HepG2 (cell line): ENCODE measurements at regions not wholly inside any gene's neighbourhood (a gene's known extent, or its start where the extent isn't known, plus 50 kb on each side); places are given as distances from the start of the nearest gene placed in this dataset.
A peak's percentile ranks its signal among the peaks of the same experiment; 100 is the strongest.

Experiments
- AKAP8 ChIP-seq: sonication (generic); formaldehyde crosslinking; IDR thresholded peaks from 2 replicates; pipeline ENCODE4 v1.5.1; 2020; ENCODE audit warnings: mild to moderate bottlenecking, missing genetic modification reagents
- GATA4 ChIP-seq: sonication (generic); IDR thresholded peaks from 2 replicates; pipeline ENCODE4 v1.6.1; 2016; ENCODE audit warnings: antibody characterized with exemption, low read depth, borderline replicate concordance
- HOXA7 ChIP-seq: sonication (generic); formaldehyde crosslinking; IDR thresholded peaks from 2 replicates; pipeline ENCODE4 v1.8.1; 2022; ENCODE audit warnings: mild to moderate bottlenecking, missing genetic modification reagents, moderate library complexity
- KLF12 ChIP-seq: sonication (generic); formaldehyde crosslinking; IDR thresholded peaks from 2 replicates; pipeline ENCODE4 v1.4.0; 2020; ENCODE audit warnings: missing genetic modification reagents, borderline replicate concordance
- MEF2D ChIP-seq: sonication (generic); formaldehyde crosslinking; IDR thresholded peaks from 2 replicates; pipeline ENCODE4 v1.5.1; 2020; ENCODE audit warnings: mild to moderate bottlenecking, missing genetic modification reagents
- SALL1 ChIP-seq: sonication (generic); formaldehyde crosslinking; IDR thresholded peaks from 2 replicates; pipeline ENCODE4 v1.8.0; 2022; ENCODE audit warnings: mild to moderate bottlenecking, missing genetic modification reagents
- SPEN ChIP-seq: sonication (generic); formaldehyde crosslinking; IDR thresholded peaks from 2 replicates; pipeline ENCODE4 v1.5.1; 2020; ENCODE audit warnings: low read depth, mild to moderate bottlenecking, missing genetic modification reagents
- TEAD3 ChIP-seq: optimal IDR thresholded peaks from 2 replicates; pipeline ENCODE3; 2016; ENCODE audit warnings: borderline replicate concordance
- ZBTB3 ChIP-seq: sonication (generic); formaldehyde crosslinking; IDR thresholded peaks from 2 replicates; pipeline ENCODE4 v1.4.0; 2020; ENCODE audit warnings: low read depth, mild to moderate bottlenecking, moderate library complexity, missing genetic modification reagents, borderline replicate concordance
- ZBTB42 ChIP-seq: sonication (generic); formaldehyde crosslinking; IDR thresholded peaks from 2 replicates; pipeline ENCODE4 v1.5.0; 2020; ENCODE audit warnings: mild to moderate bottlenecking, missing genetic modification reagents
- ZNF274 ChIP-seq: sonication (generic); formaldehyde crosslinking; IDR thresholded peaks from 2 replicates; pipeline ENCODE4 v1.5.1; 2020; ENCODE audit warnings: mild to moderate bottlenecking, missing genetic modification reagents
- ZNF772 ChIP-seq: sonication (generic); formaldehyde crosslinking; IDR thresholded peaks from 2 replicates; pipeline ENCODE4 v1.5.0; 2020; ENCODE audit warnings: mild to moderate bottlenecking, missing genetic modification reagents
- ZSCAN25 ChIP-seq: sonication (generic); formaldehyde crosslinking; IDR thresholded peaks from 2 replicates; pipeline ENCODE4 v1.8.0; 2022; ENCODE audit warnings: mild to moderate bottlenecking, missing genetic modification reagents
- TF ChIP-seq, protein P1 (sequence below): sonication (generic); formaldehyde crosslinking; conservative IDR thresholded peaks from 2 replicates; pipeline ENCODE4 v1.8.0; 2022; ENCODE audit warnings: mild to moderate bottlenecking, moderate library complexity, missing genetic modification reagents
- TF ChIP-seq, protein P2 (sequence below): sonication (generic); formaldehyde crosslinking; IDR thresholded peaks from 2 replicates; pipeline ENCODE4 v1.8.0; 2022; ENCODE audit warnings: mild to moderate bottlenecking, missing genetic modification reagents
- TF ChIP-seq, protein P3 (sequence below): IDR thresholded peaks from 2 replicates; pipeline ENCODE4 v1.6.1; 2016; ENCODE audit warnings: missing compliant biosample characterization, missing genetic modification reagents, borderline replicate concordance
- TF ChIP-seq, protein P4 (sequence below), 2 experiments: sonication (generic) in 1 of 2; formaldehyde crosslinking in 1 of 2; IDR thresholded peaks; 2 replicates each; pipeline versions ENCODE4 v1.4.0 to v1.6.1; 2016 to 2020; ENCODE audit warnings: borderline replicate concordance in 1 of 2, low read depth in 1 of 2, mild to moderate bottlenecking in 1 of 2, missing genetic modification reagents in 1 of 2
- TF ChIP-seq, protein P5 (sequence below): sonication (generic); formaldehyde crosslinking; conservative IDR thresholded peaks from 2 replicates; pipeline ENCODE4 v1.8.0; 2022; ENCODE audit warnings: low read depth, missing genetic modification reagents

DNA sequence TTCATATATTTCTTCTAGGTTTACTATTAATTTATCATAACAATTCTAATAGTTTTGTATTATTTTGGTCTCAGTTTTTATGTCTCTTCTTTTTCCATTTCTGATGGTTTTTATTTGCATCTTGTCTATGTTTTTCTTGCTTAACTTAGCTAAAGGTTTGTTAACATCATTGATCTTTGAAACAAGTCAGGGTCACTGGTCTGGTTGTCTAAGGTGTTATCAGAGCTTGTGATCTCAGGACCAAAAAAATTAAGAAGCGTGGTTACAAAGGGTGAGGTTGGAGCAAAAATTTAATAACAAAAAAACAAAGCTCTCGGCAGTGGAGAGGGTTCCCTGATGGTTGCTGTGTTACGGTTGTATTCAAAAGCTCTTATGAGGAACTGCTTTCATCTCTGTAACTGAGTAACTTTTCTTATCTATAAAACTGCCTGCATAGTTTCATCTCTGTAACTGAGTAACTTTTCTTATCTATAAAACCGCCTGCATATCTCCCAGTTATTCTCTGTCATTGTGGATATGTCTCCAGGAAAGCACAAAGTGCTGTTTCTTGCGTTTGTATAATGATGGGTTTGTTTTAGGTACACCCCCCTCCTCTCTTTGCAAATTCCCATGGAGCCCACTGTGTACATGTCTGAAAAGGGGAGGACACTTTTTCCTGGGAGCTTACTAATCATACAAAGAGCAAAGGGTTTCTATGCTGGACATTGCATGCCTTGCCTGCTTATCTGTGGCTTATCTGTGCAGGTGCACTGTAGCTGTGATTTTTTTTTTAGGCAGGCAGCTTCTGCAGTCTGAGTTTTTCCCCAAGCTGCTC is 62.4 kb upstream of the UGT2B15 start (continued):
- TF ChIP-seq, protein P1, sequence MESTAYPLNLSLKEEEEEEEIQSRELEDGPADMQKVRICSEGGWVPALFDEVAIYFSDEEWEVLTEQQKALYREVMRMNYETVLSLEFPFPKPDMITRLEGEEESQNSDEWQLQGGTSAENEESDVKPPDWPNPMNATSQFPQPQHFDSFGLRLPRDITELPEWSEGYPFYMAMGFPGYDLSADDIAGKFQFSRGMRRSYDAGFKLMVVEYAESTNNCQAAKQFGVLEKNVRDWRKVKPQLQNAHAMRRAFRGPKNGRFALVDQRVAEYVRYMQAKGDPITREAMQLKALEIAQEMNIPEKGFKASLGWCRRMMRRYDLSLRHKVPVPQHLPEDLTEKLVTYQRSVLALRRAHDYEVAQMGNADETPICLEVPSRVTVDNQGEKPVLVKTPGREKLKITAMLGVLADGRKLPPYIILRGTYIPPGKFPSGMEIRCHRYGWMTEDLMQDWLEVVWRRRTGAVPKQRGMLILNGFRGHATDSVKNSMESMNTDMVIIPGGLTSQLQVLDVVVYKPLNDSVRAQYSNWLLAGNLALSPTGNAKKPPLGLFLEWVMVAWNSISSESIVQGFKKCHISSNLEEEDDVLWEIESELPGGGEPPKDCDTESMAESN, result peak; percentile 35; the same call in 1 of the 2 replicates
- TF ChIP-seq AKAP8 (no peak), ZBTB3 (CRISPR knock-in tag) (no peak), HOXA7 (CRISPR knock-in tag) (no peak), ZNF772 (CRISPR knock-in tag) (peak; percentile 35; the same call in 1 of the 2 replicates), SALL1 (CRISPR knock-in tag) (peak; percentile 94), TEAD3 (CRISPR knock-in tag) (peak; percentile 91), KLF12 (CRISPR knock-in tag) (no peak), ZBTB42 (no peak), SPEN (CRISPR knock-in tag) (peak; percentile 76; the same call in 1 of the 2 replicates), ZSCAN25 (no peak), GATA4 (peak; percentile 99), ZNF274 (CRISPR knock-in tag) (no peak), MEF2D (CRISPR knock-in tag) (peak; percentile 95)
- TF ChIP-seq, protein P2, sequence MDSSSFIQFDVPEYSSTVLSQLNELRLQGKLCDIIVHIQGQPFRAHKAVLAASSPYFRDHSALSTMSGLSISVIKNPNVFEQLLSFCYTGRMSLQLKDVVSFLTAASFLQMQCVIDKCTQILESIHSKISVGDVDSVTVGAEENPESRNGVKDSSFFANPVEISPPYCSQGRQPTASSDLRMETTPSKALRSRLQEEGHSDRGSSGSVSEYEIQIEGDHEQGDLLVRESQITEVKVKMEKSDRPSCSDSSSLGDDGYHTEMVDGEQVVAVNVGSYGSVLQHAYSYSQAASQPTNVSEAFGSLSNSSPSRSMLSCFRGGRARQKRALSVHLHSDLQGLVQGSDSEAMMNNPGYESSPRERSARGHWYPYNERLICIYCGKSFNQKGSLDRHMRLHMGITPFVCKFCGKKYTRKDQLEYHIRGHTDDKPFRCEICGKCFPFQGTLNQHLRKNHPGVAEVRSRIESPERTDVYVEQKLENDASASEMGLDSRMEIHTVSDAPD (CRISPR knock-in tag), result peak; percentile 59; the same call in 1 of the 2 replicates
- TF ChIP-seq, protein P3, sequence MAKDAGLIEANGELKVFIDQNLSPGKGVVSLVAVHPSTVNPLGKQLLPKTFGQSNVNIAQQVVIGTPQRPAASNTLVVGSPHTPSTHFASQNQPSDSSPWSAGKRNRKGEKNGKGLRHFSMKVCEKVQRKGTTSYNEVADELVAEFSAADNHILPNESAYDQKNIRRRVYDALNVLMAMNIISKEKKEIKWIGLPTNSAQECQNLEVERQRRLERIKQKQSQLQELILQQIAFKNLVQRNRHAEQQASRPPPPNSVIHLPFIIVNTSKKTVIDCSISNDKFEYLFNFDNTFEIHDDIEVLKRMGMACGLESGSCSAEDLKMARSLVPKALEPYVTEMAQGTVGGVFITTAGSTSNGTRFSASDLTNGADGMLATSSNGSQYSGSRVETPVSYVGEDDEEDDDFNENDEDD (CRISPR knock-in tag), result peak; percentile 29; the same call in 1 of the 2 replicates
- TF ChIP-seq, protein P4, sequence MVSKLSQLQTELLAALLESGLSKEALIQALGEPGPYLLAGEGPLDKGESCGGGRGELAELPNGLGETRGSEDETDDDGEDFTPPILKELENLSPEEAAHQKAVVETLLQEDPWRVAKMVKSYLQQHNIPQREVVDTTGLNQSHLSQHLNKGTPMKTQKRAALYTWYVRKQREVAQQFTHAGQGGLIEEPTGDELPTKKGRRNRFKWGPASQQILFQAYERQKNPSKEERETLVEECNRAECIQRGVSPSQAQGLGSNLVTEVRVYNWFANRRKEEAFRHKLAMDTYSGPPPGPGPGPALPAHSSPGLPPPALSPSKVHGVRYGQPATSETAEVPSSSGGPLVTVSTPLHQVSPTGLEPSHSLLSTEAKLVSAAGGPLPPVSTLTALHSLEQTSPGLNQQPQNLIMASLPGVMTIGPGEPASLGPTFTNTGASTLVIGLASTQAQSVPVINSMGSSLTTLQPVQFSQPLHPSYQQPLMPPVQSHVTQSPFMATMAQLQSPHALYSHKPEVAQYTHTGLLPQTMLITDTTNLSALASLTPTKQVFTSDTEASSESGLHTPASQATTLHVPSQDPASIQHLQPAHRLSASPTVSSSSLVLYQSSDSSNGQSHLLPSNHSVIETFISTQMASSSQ (IDR thresholded peaks at IDR 0.05; ENCODE audit: low read depth), result peak; percentile 99
- TF ChIP-seq, protein P4 (CRISPR knock-in tag; IDR thresholded peaks at IDR 0.05; ENCODE audit: borderline replicate concordance), result peak; percentile 100
- TF ChIP-seq, protein P5, sequence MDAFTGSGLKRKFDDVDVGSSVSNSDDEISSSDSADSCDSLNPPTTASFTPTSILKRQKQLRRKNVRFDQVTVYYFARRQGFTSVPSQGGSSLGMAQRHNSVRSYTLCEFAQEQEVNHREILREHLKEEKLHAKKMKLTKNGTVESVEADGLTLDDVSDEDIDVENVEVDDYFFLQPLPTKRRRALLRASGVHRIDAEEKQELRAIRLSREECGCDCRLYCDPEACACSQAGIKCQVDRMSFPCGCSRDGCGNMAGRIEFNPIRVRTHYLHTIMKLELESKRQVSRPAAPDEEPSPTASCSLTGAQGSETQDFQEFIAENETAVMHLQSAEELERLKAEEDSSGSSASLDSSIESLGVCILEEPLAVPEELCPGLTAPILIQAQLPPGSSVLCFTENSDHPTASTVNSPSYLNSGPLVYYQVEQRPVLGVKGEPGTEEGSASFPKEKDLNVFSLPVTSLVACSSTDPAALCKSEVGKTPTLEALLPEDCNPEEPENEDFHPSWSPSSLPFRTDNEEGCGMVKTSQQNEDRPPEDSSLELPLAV (CRISPR knock-in tag), result no peak
